ENCODE measurements at regions not wholly inside any gene's neighbourhood (a gene's known extent, or its start where the extent isn't known, plus 50 kb on each side); places are given as distances from the start of the nearest gene placed in this dataset.

- no peak for TF ChIP-seq CTCF (IDR thresholded peaks at IDR 0.05; ENCODE audit: insufficient read depth, low read length)
- no peak overlapping the region for H3K4me3 ChIP-seq (ENCODE audit: low read depth, low read length)
- DNase-seq (ENCODE audit: low read depth): no peak
Measured at GRCh38 chr2:42863751-42864150, 71.4 kb upstream of the HAAO start.

GRCh38 chr2:42863320-42863719 is 70.9 kb upstream of the HAAO start:
- no peak for TF ChIP-seq CTCF (IDR thresholded peaks at IDR 0.05; ENCODE audit: insufficient read depth, low read length)
- DNase-seq (ENCODE audit: low read depth): no peak
- H3K4me3 ChIP-seq (ENCODE audit: low read depth, low read length): no peak overlapping the region

GRCh38 chr2:42862669-42863185 is 70.3 kb upstream of the HAAO start:
- H3K4me3 ChIP-seq (ENCODE audit: low read depth, low read length): no peak overlapping the region
- no peak for DNase-seq (ENCODE audit: low read depth)
- no peak for TF ChIP-seq CTCF (IDR thresholded peaks at IDR 0.05; ENCODE audit: insufficient read depth, low read length)

- TF ChIP-seq CTCF (IDR thresholded peaks at IDR 0.05; ENCODE audit: insufficient read depth, low read length): no peak
- H3K4me3 ChIP-seq (ENCODE audit: low read depth, low read length): no peak overlapping the region
- no peak for DNase-seq (ENCODE audit: low read depth)
Measured at GRCh38 chr2:42861321-42861720, 68.9 kb upstream of the HAAO start.

- no peak overlapping the region for H3K4me3 ChIP-seq (ENCODE audit: low read depth, low read length)
- no peak for DNase-seq (ENCODE audit: low read depth)
- no peak for TF ChIP-seq CTCF (IDR thresholded peaks at IDR 0.05; ENCODE audit: insufficient read depth, low read length)
Measured at GRCh38 chr2:42860319-42861094, 68.1 kb upstream of the HAAO start.

- no peak for TF ChIP-seq CTCF (IDR thresholded peaks at IDR 0.05; ENCODE audit: insufficient read depth, low read length)
- DNase-seq (ENCODE audit: low read depth): peak; percentile 80
- no peak overlapping the region for H3K4me3 ChIP-seq (ENCODE audit: low read depth, low read length)
Measured at GRCh38 chr2:42859791-42860190, 67.4 kb upstream of the HAAO start.

All from fibroblast of the aortic adventitia (primary cell).